ENCODE measurements at regions not wholly inside any gene's neighbourhood (a gene's known extent, or its start where the extent isn't known, plus 50 kb on each side); places are given as distances from the start of the nearest gene placed in this dataset.

DNA sequence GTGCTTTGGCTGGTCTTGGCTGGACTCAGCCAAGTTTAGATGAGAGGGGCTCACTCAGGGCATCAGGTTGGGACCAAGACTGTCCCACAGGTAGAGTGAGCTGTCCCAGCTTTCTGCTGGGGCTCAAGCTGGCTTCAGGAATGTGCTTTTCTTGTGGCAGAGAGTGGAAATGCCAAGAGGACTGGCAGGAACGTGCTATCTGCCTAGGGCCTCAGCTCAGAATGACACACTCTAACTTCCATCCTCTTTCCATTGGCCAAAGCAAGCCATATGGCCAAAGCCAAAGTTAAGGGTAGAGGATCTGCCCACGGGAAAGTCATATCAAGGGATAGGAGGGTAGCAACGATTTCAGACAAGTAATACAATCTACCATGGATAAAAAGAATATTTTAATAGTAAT lies 178.8 kb downstream of the ABHD5 start:
- TF ChIP-seq, protein P1, sequence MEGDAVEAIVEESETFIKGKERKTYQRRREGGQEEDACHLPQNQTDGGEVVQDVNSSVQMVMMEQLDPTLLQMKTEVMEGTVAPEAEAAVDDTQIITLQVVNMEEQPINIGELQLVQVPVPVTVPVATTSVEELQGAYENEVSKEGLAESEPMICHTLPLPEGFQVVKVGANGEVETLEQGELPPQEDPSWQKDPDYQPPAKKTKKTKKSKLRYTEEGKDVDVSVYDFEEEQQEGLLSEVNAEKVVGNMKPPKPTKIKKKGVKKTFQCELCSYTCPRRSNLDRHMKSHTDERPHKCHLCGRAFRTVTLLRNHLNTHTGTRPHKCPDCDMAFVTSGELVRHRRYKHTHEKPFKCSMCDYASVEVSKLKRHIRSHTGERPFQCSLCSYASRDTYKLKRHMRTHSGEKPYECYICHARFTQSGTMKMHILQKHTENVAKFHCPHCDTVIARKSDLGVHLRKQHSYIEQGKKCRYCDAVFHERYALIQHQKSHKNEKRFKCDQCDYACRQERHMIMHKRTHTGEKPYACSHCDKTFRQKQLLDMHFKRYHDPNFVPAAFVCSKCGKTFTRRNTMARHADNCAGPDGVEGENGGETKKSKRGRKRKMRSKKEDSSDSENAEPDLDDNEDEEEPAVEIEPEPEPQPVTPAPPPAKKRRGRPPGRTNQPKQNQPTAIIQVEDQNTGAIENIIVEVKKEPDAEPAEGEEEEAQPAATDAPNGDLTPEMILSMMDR (IDR thresholded peaks at IDR 0.05; ENCODE audit: poor library complexity), result no peak
- no peak for TF ChIP-seq EZH2 (IDR thresholded peaks at IDR 0.05; ENCODE audit: borderline replicate concordance)

All from hepatocyte (in vitro differentiated cells).